ENCODE measurements at regions not wholly inside any gene's neighbourhood (a gene's known extent, or its start where the extent isn't known, plus 50 kb on each side); places are given as distances from the start of the nearest gene placed in this dataset.

DNA sequence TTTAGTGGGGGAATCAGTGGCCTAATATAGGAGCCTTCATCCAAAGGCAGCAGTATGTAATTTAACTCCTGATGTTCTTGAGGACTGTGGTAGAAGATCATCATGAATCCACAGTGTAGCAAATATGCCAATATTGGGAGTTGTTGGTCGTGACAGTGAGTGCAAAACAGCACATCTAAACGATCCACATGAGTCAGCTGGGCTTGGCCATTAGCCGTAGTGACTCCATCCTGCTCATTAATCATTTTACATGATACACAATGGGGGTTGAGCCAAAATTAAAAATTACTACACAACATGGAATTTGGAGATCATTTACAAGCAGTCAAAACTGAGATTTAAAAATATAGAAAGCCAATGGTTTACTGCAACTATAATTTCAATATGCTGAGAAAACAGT is 653.9 kb upstream of the CAMK1G start:
- no peak for TF ChIP-seq EZH2phosphoT487 (IDR thresholded peaks at IDR 0.05; ENCODE audit: low read length)
- TF ChIP-seq, protein P1, sequence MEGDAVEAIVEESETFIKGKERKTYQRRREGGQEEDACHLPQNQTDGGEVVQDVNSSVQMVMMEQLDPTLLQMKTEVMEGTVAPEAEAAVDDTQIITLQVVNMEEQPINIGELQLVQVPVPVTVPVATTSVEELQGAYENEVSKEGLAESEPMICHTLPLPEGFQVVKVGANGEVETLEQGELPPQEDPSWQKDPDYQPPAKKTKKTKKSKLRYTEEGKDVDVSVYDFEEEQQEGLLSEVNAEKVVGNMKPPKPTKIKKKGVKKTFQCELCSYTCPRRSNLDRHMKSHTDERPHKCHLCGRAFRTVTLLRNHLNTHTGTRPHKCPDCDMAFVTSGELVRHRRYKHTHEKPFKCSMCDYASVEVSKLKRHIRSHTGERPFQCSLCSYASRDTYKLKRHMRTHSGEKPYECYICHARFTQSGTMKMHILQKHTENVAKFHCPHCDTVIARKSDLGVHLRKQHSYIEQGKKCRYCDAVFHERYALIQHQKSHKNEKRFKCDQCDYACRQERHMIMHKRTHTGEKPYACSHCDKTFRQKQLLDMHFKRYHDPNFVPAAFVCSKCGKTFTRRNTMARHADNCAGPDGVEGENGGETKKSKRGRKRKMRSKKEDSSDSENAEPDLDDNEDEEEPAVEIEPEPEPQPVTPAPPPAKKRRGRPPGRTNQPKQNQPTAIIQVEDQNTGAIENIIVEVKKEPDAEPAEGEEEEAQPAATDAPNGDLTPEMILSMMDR (IDR thresholded peaks at IDR 0.05; ENCODE audit: low read length) = no peak

All from MM.1S (cell line).